ENCODE measurements at regions not wholly inside any gene's neighbourhood (a gene's known extent, or its start where the extent isn't known, plus 50 kb on each side); places are given as distances from the start of the nearest gene placed in this dataset.

- TF ChIP-seq CTCF (IDR thresholded peaks at IDR 0.05; ENCODE audit: low read depth, low read length): no peak
- DNase-seq (ENCODE audit: low read depth in 2 of 2): peak in 1 of 2 donors; percentile 41
- H3K4me3 ChIP-seq (replicated peaks in 1 of 2; ENCODE audit: low read depth in 2 of 2, low read length in 2 of 2): no peak overlapping the region
Measured at GRCh38 chr4:133968174-133968573, 233.4 kb downstream of the PABPC4L start.

GRCh38 chr4:133960975-133961374 is 240.6 kb downstream of the PABPC4L start:
- no peak for TF ChIP-seq CTCF (IDR thresholded peaks at IDR 0.05; ENCODE audit: low read depth, low read length)
- H3K4me3 ChIP-seq (replicated peaks in 1 of 2; ENCODE audit: low read depth in 2 of 2, low read length in 2 of 2): no peak overlapping the region
- DNase-seq (ENCODE audit: low read depth in 2 of 2): no peak

- no peak overlapping the region for H3K4me3 ChIP-seq (replicated peaks in 1 of 2; ENCODE audit: low read depth in 2 of 2, low read length in 2 of 2)
- no peak for DNase-seq (ENCODE audit: low read depth in 2 of 2)
- TF ChIP-seq CTCF (IDR thresholded peaks at IDR 0.05; ENCODE audit: low read depth, low read length): no peak
Measured at GRCh38 chr4:133943081-133943480, 258.5 kb downstream of the PABPC4L start.

GRCh38 chr4:133938061-133938460 is 263.5 kb downstream of the PABPC4L start:
- no peak overlapping the region for H3K4me3 ChIP-seq (replicated peaks in 1 of 2; ENCODE audit: low read depth in 2 of 2, low read length in 2 of 2)
- no peak for TF ChIP-seq CTCF (IDR thresholded peaks at IDR 0.05; ENCODE audit: low read depth, low read length)
- no peak for DNase-seq (ENCODE audit: low read depth in 2 of 2)

GRCh38 chr4:133929531-133930239 is 271.9 kb downstream of the PABPC4L start:
- no peak for TF ChIP-seq CTCF (IDR thresholded peaks at IDR 0.05; ENCODE audit: low read depth, low read length)
- no peak for DNase-seq (ENCODE audit: low read depth in 2 of 2)
- H3K4me3 ChIP-seq (replicated peaks in 1 of 2; ENCODE audit: low read depth in 2 of 2, low read length in 2 of 2): no peak overlapping the region

- no peak overlapping the region for H3K4me3 ChIP-seq (replicated peaks in 1 of 2; ENCODE audit: low read depth in 2 of 2, low read length in 2 of 2)
- DNase-seq (ENCODE audit: low read depth in 2 of 2): peak; percentile 9 to 55
- TF ChIP-seq CTCF (IDR thresholded peaks at IDR 0.05; ENCODE audit: low read depth, low read length): no peak
Measured at GRCh38 chr4:133921280-133922195, 280.1 kb downstream of the PABPC4L start.
